ENCODE measurements at regions not wholly inside any gene's neighbourhood (a gene's known extent, or its start where the extent isn't known, plus 50 kb on each side); places are given as distances from the start of the nearest gene placed in this dataset.
"Not testable (repeated sequence)": the region's sequence is repeated elsewhere in the genome, so short reads cannot be mapped to it uniquely, and the experiment has no call there.

- no peak for ATAC-seq
- no peak overlapping the region for H3K27ac Mint-ChIP-seq
- H3K36me3 Mint-ChIP-seq = no peaks in the 10 kb centered on the region
- DNase-seq = no peak
- CTCF ChIA-PET = no interaction called here
- H3K27me3 Mint-ChIP-seq = no peaks in the 10 kb centered on the region
- no peak overlapping the region for H3K4me3 Mint-ChIP-seq
- no peaks in the 10 kb centered on the region for H3K4me1 Mint-ChIP-seq
- H3K9me3 Mint-ChIP-seq (ENCODE audit: low read depth) = peaks cover 12% of the 10 kb centered on the region
Observed at GRCh38 chr13:68748038-68748437, 1359.6 kb upstream of the ATXN8OS start.

DNA sequence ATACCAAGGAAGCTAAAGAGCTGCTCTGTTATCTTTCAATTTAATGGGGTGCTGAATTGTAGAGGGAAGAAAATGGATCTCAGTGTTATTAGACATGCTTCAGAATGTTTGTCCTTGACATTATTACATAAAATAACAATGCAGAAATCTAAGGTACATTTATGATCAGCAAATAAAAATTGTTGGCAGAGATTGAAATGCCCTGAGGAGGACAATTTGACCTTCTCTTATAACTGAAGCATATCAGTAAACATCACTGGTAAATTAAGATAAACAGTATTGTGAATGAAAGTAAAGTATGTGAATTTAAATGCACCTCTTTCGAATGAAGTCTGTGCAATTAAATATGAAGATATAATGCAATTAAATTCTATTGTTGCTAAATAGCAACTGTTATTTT, 1362.1 kb upstream of the ATXN8OS start:
- DNase-seq (no peak), ATAC-seq (no peak)
- Mint-ChIP-seq H3K4me1 (no peaks in the 10 kb centered on the region), H3K9me3 (ENCODE audit: low read depth) (peaks cover 12% of the 10 kb centered on the region), H3K4me3 (no peak overlapping the region), H3K27me3 (no peaks in the 10 kb centered on the region), H3K36me3 (no peaks in the 10 kb centered on the region), H3K27ac (no peak overlapping the region)
- CTCF ChIA-PET = no interaction called here

DNA sequence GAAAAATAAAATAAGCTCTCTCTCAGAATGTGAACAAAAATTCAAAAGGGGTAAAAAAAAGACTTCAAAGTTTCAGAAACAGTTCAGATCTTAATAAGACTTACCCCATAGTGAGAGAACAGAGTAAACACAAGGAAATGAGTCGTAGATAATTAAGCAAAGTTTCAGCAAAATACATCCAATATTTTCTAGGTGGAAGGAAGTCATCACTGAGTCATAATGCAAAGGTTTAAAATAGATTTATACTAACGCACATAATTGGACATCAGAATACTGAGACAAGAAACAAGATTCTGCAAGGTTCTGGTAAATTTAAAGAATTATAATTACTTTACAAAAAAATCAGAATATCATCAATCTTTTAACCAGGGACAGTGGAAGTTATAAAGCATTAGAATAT, 1370.7 kb upstream of the ATXN8OS start:
- no peak for DNase-seq
- no peaks in the 10 kb centered on the region for H3K27me3 Mint-ChIP-seq
- H3K9me3 Mint-ChIP-seq (ENCODE audit: low read depth) = peaks cover 6% of the 10 kb centered on the region
- CTCF ChIA-PET = no interaction called here
- no peaks in the 10 kb centered on the region for H3K4me1 Mint-ChIP-seq
- no peak for ATAC-seq
- H3K4me3 Mint-ChIP-seq = no peak overlapping the region
- no peak overlapping the region for H3K27ac Mint-ChIP-seq
- no peaks in the 10 kb centered on the region for H3K36me3 Mint-ChIP-seq

GRCh38 chr13:68727798-68728197, 1379.8 kb upstream of the ATXN8OS start:
- H3K9me3 Mint-ChIP-seq (ENCODE audit: low read depth) = peaks cover 7% of the 10 kb centered on the region
- DNase-seq (no peak), ATAC-seq (no peak)
- H3K4me1 Mint-ChIP-seq = no peaks in the 10 kb centered on the region
- no peaks in the 10 kb centered on the region for H3K36me3 Mint-ChIP-seq
- H3K4me3 Mint-ChIP-seq = no peak overlapping the region
- no peaks in the 10 kb centered on the region for H3K27me3 Mint-ChIP-seq
- H3K27ac Mint-ChIP-seq = no peak overlapping the region
- CTCF ChIA-PET = no interaction called here

GRCh38 chr13:68727165-68727564, 1380.5 kb upstream of the ATXN8OS start:
- no peak overlapping the region for H3K4me3 Mint-ChIP-seq
- ATAC-seq = no peak
- no peak for DNase-seq
- CTCF ChIA-PET = no interaction called here
- no peaks in the 10 kb centered on the region for H3K4me1 Mint-ChIP-seq
- H3K27me3 Mint-ChIP-seq = no peaks in the 10 kb centered on the region
- no peaks in the 10 kb centered on the region for H3K36me3 Mint-ChIP-seq
- H3K9me3 Mint-ChIP-seq (ENCODE audit: low read depth) = peaks cover 7% of the 10 kb centered on the region
- H3K27ac Mint-ChIP-seq = no peak overlapping the region

DNA sequence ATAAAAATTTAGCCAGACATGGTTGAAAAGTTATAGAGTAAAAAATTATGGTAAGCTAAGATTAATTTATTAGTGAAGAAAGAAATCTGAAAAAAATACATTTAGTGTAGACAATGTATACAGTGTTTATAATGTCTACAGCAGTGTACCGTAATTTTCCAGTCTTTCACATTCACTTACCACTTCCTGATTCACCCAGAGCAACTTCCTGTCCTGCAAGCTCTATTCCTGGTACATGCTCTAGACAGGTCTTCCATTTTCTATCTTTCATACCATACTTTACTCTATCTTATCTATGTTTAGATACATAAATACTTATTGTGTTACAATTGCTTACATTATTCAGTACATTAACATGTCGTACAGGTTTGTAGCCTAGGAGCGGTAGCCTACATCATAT, 1387.8 kb upstream of the ATXN8OS start:
- Mint-ChIP-seq H3K27ac (no peak overlapping the region), H3K9me3 (ENCODE audit: low read depth) (peaks cover 5% of the 10 kb centered on the region), H3K4me1 (no peaks in the 10 kb centered on the region), H3K36me3 (no peaks in the 10 kb centered on the region), H3K27me3 (no peaks in the 10 kb centered on the region), H3K4me3 (no peak overlapping the region)
- ATAC-seq (no peak), DNase-seq (no peak)
- CTCF ChIA-PET = no interaction called here

GRCh38 chr13:68715651-68716050, 1392.0 kb upstream of the ATXN8OS start:
- Mint-ChIP-seq H3K27ac (no peak overlapping the region), H3K9me3 (ENCODE audit: low read depth) (peaks cover 13% of the 10 kb centered on the region), H3K4me3 (no peak overlapping the region), H3K36me3 (no peaks in the 10 kb centered on the region), H3K4me1 (no peaks in the 10 kb centered on the region), H3K27me3 (no peaks in the 10 kb centered on the region)
- CTCF ChIA-PET = no interaction called here
- no peak for DNase-seq
- ATAC-seq = no peak

DNA sequence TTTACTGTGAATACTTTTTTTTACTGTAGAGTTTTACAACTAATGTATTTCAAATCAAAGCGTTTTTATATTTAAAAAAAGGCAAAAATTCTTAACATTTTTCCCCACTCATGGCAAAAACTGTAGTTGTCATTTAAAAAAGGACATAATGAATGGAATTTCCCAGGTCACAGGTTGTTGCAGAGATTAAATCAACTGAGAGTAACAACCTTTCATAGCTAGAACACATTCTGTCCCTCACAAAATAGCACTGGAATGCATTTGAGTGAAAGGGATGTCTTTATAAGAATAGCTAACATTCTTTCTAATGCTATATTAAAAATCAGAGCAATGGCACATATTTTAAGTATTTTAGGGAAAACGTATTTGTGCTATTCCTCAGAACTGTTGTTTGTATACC, 1393.3 kb upstream of the ATXN8OS start:
- CTCF ChIA-PET = no interaction called here
- peaks cover 13% of the 10 kb centered on the region for H3K9me3 Mint-ChIP-seq (ENCODE audit: low read depth)
- no peaks in the 10 kb centered on the region for H3K4me1 Mint-ChIP-seq
- DNase-seq (no peak), ATAC-seq (no peak)
- no peaks in the 10 kb centered on the region for H3K36me3 Mint-ChIP-seq
- H3K4me3 Mint-ChIP-seq = no peak overlapping the region
- no peak overlapping the region for H3K27ac Mint-ChIP-seq
- H3K27me3 Mint-ChIP-seq = no peaks in the 10 kb centered on the region

DNA sequence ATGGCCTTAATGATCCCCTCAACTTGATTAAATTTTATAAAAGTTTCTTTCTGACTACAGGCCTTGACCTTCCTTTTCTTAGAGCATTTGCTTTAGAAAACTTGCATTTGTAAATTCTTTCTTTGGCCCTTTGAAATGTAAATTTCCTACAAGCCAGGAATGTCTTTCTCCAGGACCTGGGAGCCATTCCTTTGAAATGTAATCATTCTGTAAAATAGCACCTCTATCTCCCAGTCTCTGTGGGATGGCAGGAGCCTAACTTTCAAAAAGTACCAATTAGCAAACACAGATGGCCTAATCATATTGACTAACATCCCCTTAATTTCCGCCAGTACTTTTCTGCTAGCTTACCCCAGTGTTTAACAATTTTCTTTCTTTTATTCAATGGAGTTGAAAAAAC, 1394.2 kb upstream of the ATXN8OS start:
- Mint-ChIP-seq H3K27me3 (no peaks in the 10 kb centered on the region), H3K36me3 (no peaks in the 10 kb centered on the region), H3K4me3 (no peak overlapping the region), H3K9me3 (ENCODE audit: low read depth) (peaks cover 13% of the 10 kb centered on the region), H3K27ac (no peak overlapping the region), H3K4me1 (no peaks in the 10 kb centered on the region)
- CTCF ChIA-PET = no interaction called here
- DNase-seq (no peak), ATAC-seq (no peak)

DNA sequence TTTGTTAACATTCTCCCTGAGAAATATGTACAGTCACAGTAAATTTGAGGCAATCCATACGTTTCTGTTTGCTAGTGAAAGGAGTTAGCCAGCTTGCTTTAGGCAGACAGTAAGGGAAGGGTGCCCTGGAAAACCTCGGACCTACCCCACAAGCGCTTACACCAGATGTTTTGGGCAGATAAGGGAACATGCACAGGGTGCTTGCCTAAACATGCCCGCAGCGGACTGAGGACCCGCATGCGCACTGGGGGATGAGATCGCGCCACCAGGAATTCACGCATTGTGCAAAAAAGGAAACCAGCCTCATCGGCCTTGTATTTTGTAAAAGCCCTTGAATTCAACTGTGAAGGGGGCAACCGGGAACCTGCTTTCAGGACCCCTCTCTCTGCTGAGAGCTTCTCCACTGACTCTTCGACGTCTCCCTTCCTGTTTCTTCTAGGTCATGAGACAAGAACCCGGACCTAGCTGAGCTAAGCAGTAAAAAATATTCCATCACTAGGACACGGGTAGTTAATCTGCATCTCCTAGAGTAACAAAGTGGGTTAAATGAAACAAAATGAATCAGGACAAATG, 1399.2 kb upstream of the ATXN8OS start:
- Mint-ChIP-seq H3K36me3 (no peaks in the 10 kb centered on the region), H3K27ac (no peak overlapping the region), H3K27me3 (no peaks in the 10 kb centered on the region), H3K4me1 (no peaks in the 10 kb centered on the region), H3K9me3 (ENCODE audit: low read depth) (peaks cover 18% of the 10 kb centered on the region), H3K4me3 (no peak overlapping the region)
- CTCF ChIA-PET = no interaction called here
- DNase-seq = no peak
- ATAC-seq = no peak

- H3K4me1 Mint-ChIP-seq, ATAC-seq, H3K36me3 Mint-ChIP-seq, H3K27ac Mint-ChIP-seq, CTCF ChIA-PET, H3K27me3 Mint-ChIP-seq, DNase-seq, H3K4me3 Mint-ChIP-seq: not testable (repeated sequence)
- H3K9me3 Mint-ChIP-seq (ENCODE audit: low read depth) = peaks cover 13% of the 10 kb centered on the region
Observed at GRCh38 chr13:68706044-68706443, 1401.6 kb upstream of the ATXN8OS start.

- ATAC-seq (no peak), DNase-seq (no peak)
- H3K27me3 Mint-ChIP-seq = no peaks in the 10 kb centered on the region
- no peaks in the 10 kb centered on the region for H3K36me3 Mint-ChIP-seq
- CTCF ChIA-PET = no interaction called here
- no peak overlapping the region for H3K27ac Mint-ChIP-seq
- H3K9me3 Mint-ChIP-seq (ENCODE audit: low read depth) = peaks cover 3% of the 10 kb centered on the region
- H3K4me1 Mint-ChIP-seq = no peaks in the 10 kb centered on the region
- no peak overlapping the region for H3K4me3 Mint-ChIP-seq
Observed at GRCh38 chr13:68697551-68697950, 1410.1 kb upstream of the ATXN8OS start.

DNA sequence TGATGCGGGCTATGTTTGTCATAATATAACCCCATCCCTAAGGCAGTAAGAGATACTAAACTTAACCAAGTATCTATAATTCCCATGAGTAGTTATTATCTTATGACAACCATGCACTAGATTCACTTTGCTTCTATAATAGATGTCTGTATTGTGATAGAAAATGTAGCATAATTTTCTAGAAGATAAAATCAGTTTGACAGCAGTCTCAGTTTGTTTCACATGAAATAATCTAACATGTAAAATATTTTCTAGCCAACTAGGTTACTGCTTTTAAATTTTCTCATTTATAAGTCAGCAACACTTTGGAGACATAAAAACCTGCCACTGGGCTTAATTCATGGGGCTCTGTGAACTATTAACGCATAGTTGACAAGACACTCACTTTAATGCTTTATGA, 1410.7 kb upstream of the ATXN8OS start:
- no peak for DNase-seq
- Mint-ChIP-seq H3K27ac (no peak overlapping the region), H3K4me1 (no peaks in the 10 kb centered on the region), H3K27me3 (no peaks in the 10 kb centered on the region), H3K36me3 (no peaks in the 10 kb centered on the region), H3K4me3 (no peak overlapping the region), H3K9me3 (ENCODE audit: low read depth) (peaks cover 3% of the 10 kb centered on the region)
- ATAC-seq = no peak
- CTCF ChIA-PET = no interaction called here

- Mint-ChIP-seq H3K27me3 (no peaks in the 10 kb centered on the region), H3K4me3 (no peak overlapping the region), H3K36me3 (no peaks in the 10 kb centered on the region), H3K4me1 (no peaks in the 10 kb centered on the region), H3K9me3 (ENCODE audit: low read depth) (peaks cover 2% of the 10 kb centered on the region), H3K27ac (no peak overlapping the region)
- CTCF ChIA-PET = no interaction called here
- DNase-seq (no peak), ATAC-seq (no peak)
Observed at GRCh38 chr13:68692049-68692448, 1415.6 kb upstream of the ATXN8OS start.

GRCh38 chr13:68690567-68690966, 1417.1 kb upstream of the ATXN8OS start:
- CTCF ChIA-PET = no interaction called here
- no peak overlapping the region for H3K27ac Mint-ChIP-seq
- no peaks in the 10 kb centered on the region for H3K27me3 Mint-ChIP-seq
- H3K9me3 Mint-ChIP-seq (ENCODE audit: low read depth) = peaks cover 1% of the 10 kb centered on the region
- ATAC-seq (no peak), DNase-seq (no peak)
- no peaks in the 10 kb centered on the region for H3K36me3 Mint-ChIP-seq
- H3K4me3 Mint-ChIP-seq = no peak overlapping the region
- H3K4me1 Mint-ChIP-seq = no peaks in the 10 kb centered on the region

All from activated CD8-positive, alpha-beta memory T cell treated with anti-CD3 and anti-CD28 coated beads, Interleukin-2, amount 10 ng/mL, durations not matched to agents 7 days and 5 days (primary cell).